A204.1 (cell line): ENCODE measurements at regions not wholly inside any gene's neighbourhood (a gene's known extent, or its start where the extent isn't known, plus 50 kb on each side); places are given as distances from the start of the nearest gene placed in this dataset.
"Not testable (repeated sequence)": the region's sequence is repeated elsewhere in the genome, so short reads cannot be mapped to it uniquely, and the experiment has no call there.

ENCODE experiments used
- FAIRE-seq: peaks from 2 replicates; lab custom pipeline; 2012; peaks lifted over from hg19 to GRCh38; lab: Jason Lieb, UNC

- FAIRE-seq = no peak
These were observed 339.7 kb upstream of the CLINT1 start for GRCh38 chr5:158198636-158199035.

- no peak for FAIRE-seq
These were observed 336.7 kb upstream of the CLINT1 start for GRCh38 chr5:158195416-158196210.

- FAIRE-seq = no peak
These were observed 335.6 kb upstream of the CLINT1 start for GRCh38 chr5:158194561-158194976.

GRCh38 chr5:158193395-158193794, 334.4 kb upstream of the CLINT1 start:
- FAIRE-seq = not testable (repeated sequence)

GRCh38 chr5:158180407-158180806, 321.5 kb upstream of the CLINT1 start:
- FAIRE-seq = no peak

GRCh38 chr5:158179271-158179670, 320.3 kb upstream of the CLINT1 start:
- no peak for FAIRE-seq

GRCh38 chr5:158178535-158178934, 319.6 kb upstream of the CLINT1 start:
- FAIRE-seq = no peak

- FAIRE-seq = no peak
These were observed 318.2 kb upstream of the CLINT1 start for GRCh38 chr5:158177146-158177545.

- FAIRE-seq = no peak
These were observed 317.1 kb upstream of the CLINT1 start for GRCh38 chr5:158175934-158176481.

- FAIRE-seq = no peak
These were observed 316.2 kb upstream of the CLINT1 start for GRCh38 chr5:158174918-158175851.

GRCh38 chr5:158174026-158174425, 315.1 kb upstream of the CLINT1 start:
- FAIRE-seq = no peak

GRCh38 chr5:158172005-158172404, 313.1 kb upstream of the CLINT1 start:
- no peak for FAIRE-seq

GRCh38 chr5:158170534-158170933, 311.6 kb upstream of the CLINT1 start:
- no peak for FAIRE-seq

GRCh38 chr5:158170060-158170459, 311.1 kb upstream of the CLINT1 start:
- no peak for FAIRE-seq

GRCh38 chr5:158166424-158166823, 307.5 kb upstream of the CLINT1 start:
- no peak for FAIRE-seq

- no peak for FAIRE-seq
These were observed 306.7 kb upstream of the CLINT1 start for GRCh38 chr5:158165647-158166046.

GRCh38 chr5:158164296-158165047, 305.5 kb upstream of the CLINT1 start:
- no peak for FAIRE-seq

GRCh38 chr5:158163451-158164295, 304.7 kb upstream of the CLINT1 start:
- FAIRE-seq = no peak

- FAIRE-seq = no peak
These were observed 303.6 kb upstream of the CLINT1 start for GRCh38 chr5:158162479-158163034.

GRCh38 chr5:158162026-158162425, 303.1 kb upstream of the CLINT1 start:
- FAIRE-seq = no peak

- no peak for FAIRE-seq
These were observed 300.7 kb upstream of the CLINT1 start for GRCh38 chr5:158159621-158160020.
